ENCODE measurements at regions not wholly inside any gene's neighbourhood (a gene's known extent, or its start where the extent isn't known, plus 50 kb on each side); places are given as distances from the start of the nearest gene placed in this dataset.
"Not testable (repeated sequence)": the region's sequence is repeated elsewhere in the genome, so short reads cannot be mapped to it uniquely, and the experiment has no call there.

DNA sequence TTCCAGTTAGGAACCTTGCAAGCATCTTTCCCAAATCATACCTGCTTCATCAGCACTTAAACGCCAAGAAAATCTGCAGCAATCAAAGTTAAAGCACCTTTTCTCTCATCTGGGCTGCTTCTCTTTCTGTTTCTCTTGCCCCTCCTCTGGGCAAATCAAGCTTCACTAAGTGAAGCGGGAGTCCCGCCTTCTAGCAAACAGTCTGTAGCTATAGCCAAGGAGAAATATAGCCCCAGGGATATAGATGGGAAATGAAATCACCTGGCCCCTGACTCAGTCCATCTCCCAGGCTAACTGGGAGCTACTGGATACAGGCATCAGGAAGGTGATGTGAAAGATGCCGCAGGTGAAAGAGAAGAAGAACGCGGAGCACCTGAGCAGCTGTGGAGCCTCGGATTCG lies 481.9 kb downstream of the C6orf118 start:
- no peak for DNase-seq (ENCODE audit: low read depth in 3 of 3)

DNA sequence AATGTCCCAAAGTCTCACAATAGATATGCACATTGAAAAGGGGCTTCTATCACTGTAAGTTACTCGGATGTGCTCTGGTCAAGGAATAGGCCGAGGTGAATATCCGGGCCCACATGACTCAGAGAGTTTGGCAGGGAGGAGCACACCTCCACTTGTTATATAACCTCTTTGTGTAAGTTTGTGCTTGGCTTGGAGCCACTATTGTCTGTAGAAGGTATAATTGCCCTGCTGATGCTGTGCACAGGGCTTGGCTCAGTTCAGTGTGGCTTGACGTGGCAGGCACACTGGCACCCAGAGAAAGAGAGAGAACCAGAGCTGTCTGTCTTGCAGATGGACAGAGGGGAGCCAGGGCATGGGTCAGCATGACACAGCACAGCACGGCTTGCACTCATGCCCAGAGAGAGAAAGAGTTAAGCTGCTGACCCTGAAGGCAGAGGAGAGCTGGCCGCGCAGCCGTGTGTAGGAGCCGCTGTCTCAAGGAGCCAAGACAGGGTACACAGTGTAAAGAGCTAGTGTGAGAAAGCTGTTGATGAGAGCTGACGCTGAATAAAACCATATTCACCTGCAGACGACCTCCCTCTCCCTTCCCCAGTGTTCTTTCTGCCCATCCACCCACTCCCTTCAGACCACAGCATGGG lies 482.5 kb downstream of the C6orf118 start:
- no peak for DNase-seq (ENCODE audit: low read depth in 3 of 3)

DNA sequence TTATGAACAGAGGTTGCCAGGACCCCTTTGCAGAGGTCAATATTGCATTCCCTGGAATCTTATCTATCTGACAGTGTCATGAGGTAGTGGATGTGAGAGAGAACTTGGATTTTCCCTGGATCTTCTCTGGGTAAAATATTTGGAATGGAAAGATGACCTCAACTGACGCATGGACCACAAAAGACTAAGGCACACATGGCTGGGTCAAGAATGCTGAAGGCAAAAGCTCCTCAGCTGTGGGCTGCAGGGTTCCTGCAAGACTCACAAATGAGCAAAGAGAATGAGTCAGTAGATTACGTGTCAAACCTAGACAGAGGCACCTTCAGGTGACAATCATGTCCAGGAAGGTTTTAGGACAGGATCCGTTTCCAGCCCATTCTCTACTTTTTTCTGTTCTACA lies 484.0 kb downstream of the C6orf118 start:
- DNase-seq (ENCODE audit: low read depth in 3 of 3): no peak

- DNase-seq (ENCODE audit: low read depth in 3 of 3): no peak
These were observed 491.7 kb downstream of the C6orf118 start for GRCh38 chr6:164817662-164818061.

DNA sequence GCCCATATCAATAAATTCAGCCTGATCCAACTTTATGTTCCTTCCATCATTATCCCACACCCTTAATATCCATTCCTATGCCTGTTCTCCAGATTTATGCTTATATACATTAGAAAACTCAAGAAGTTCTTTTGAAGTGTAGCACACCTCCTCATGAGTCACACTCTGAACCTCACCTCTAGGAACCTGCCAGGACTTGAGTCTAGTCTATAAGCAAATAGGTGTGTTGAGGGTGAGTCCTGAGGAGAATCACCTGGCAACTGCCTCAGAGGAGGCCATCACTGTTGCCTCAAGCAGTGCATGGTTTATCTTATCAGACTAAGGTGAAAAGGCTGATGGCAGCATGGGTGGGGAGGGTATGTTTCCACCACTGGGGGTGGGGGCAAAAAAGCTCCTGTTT lies 496.7 kb downstream of the C6orf118 start:
- DNase-seq (ENCODE audit: low read depth in 3 of 3): no peak

DNA sequence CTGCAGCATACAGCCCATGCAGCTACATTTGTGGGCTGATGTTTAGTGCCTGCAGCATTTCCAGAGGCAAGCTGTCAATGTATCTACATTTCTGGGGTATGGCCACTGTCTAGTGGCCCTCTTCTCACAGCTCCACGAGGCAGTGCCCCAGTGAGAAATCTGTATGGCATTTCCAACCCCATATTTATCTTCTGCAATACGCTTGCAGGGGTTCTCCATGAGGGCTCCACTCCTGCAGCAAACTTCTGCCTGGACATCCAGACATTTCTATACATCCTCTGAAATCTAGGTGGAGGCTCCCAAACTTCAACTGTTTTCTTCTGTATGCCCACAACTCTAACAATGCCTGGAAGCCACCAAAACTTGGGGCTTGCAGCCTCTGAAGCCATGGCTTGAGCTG lies 502.3 kb downstream of the C6orf118 start:
- no peak for DNase-seq (ENCODE audit: low read depth in 3 of 3)

DNA sequence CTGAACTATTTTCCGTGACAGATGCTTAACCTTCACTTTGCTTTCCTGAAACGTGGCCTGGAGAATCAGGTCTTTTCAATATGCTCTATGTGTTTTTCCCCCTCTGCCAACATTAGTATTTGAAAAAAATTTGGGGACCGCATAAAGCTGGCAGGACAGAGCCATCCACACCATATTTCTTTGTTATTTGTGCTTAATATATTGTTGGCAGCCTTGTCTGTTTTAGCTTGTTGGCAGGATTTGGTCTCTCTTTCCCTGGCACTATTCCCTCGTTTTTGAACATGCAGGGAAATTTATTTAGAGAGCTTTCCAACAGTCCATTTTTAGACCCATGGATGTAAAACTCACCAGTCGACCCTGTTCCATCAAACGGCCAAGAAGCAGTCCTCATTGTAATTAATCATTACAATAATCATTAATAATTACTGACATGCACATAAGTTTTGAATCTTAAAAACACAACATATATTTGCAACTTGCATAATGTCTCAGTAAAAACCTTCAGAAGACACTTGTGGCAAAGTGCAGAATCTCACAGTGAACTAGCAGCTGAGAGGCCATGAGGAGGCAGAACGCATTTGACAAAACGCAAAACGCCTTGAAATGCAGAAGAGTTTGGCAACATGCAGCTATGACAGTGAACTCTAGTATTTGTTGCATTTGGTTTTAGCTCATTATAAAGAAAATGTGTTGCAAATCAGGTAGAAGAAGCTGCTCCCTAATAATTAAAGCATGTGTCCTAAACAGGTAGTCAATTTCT lies 514.2 kb downstream of the C6orf118 start:
- DNase-seq (ENCODE audit: low read depth in 3 of 3): no peak

GRCh38 chr6:164792666-164793065 lies 516.7 kb downstream of the C6orf118 start:
- no peak for DNase-seq (ENCODE audit: low read depth in 3 of 3)

- DNase-seq (ENCODE audit: low read depth in 3 of 3): no peak
These were observed 517.9 kb downstream of the C6orf118 start for GRCh38 chr6:164791498-164791897.

GRCh38 chr6:164763788-164764187 lies 545.6 kb downstream of the C6orf118 start:
- no peak for DNase-seq (ENCODE audit: low read depth in 3 of 3)

- no peak for DNase-seq (ENCODE audit: low read depth in 3 of 3)
These were observed 552.0 kb downstream of the C6orf118 start for GRCh38 chr6:164757451-164757850.

DNA sequence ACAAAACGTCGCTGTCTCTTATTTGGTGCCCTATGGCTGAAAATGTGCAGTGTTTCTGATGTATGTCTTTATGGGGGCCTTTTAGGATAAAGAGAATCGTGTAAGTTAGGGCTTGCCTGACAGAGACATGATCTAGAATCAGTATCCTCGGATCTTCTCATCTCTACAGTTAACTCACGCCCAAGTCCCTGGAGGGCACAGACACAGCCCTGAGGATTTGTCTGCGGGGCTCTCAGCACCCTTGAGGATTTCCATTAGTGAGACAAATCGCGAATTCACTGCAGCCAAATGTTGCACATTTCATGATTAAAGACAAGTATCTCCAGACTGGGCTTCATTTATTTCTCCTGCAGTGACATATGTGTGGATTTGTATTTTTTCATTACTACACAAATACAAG lies 552.7 kb downstream of the C6orf118 start:
- no peak for DNase-seq (ENCODE audit: low read depth in 3 of 3)

- no peak for DNase-seq (ENCODE audit: low read depth in 3 of 3)
These were observed 553.3 kb downstream of the C6orf118 start for GRCh38 chr6:164756142-164756541.

DNA sequence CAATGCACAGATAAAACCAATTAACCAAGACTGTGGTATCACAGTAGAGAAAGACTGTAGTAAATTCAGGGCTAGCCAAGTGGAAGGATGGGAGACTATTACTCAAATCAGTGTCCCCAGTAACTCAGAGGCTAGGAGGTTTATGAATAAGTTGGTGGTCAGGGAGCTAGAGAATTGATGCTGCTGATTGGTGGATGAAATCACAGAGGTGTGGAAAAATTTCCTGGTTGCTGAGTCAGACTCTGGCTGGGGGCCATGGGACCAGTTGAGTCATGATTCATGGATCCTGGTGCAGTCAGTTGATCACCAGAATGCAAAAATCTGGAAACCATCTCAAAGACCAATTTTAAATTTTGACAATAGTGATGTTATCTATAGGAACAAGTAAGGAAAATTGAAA lies 555.9 kb downstream of the C6orf118 start:
- no peak for DNase-seq (ENCODE audit: low read depth in 3 of 3)

DNA sequence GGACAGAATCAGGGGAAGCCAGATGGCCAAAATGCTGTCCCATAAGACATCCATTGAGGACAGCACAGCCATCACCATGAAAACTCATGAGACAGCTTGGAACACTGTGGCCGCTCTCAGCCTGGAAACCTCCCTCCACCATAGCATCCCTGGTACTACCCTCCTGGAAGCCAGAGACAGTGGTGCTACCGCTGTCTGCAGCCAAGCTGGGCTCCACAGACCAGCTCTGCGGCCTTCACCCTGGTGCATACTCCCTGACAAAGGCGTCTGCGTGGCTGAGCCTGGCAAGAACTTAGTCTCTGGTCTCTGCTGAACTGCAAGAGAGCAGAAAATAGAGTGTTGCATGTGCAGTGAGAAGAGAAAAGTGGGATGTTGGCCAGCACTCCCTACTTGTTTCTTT lies 558.0 kb downstream of the C6orf118 start:
- no peak for DNase-seq (ENCODE audit: low read depth in 3 of 3)

- DNase-seq (ENCODE audit: low read depth in 3 of 3): no peak
These were observed 559.3 kb downstream of the C6orf118 start for GRCh38 chr6:164750128-164750527.

DNA sequence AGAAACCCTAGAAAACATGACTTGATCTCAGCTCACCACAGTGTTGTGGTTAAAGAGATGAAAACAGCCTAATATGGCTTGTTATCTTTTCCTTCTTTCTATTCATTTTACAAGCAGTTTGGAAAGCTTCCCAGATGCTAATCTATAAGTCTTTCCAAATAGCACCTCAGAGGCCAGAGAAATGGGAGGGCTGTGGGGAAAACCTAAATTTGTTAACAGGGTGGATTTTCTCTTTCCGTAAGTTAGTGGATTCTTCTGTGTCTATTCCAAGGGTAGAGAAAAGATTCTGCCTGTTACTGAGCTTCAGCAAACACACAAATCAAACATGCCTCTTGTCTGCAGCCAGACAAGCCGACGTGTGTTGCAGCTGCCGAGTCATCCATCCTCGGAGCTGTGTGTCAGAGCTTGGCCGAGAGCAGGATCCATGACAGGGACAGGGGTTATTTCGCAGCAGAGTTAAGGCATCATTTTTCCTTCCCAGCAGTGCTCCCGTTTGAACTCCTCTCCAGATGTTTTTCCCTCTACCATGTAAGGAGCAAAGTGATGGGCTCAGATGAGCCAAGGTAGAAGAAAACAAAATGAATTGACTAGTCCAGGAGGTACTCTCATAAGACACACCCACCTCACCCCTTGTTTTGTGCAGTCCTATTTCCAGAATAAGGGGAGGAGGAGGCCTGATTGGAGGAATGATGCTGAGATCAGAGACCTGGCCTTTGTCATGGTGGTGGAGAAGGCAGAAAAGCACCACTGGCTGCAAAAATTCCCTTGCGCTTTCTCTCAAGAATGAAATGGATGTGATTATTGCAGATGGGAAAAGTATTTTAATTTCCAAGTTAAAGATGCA lies 560.0 kb downstream of the C6orf118 start:
- DNase-seq (ENCODE audit: low read depth in 3 of 3): no peak

DNA sequence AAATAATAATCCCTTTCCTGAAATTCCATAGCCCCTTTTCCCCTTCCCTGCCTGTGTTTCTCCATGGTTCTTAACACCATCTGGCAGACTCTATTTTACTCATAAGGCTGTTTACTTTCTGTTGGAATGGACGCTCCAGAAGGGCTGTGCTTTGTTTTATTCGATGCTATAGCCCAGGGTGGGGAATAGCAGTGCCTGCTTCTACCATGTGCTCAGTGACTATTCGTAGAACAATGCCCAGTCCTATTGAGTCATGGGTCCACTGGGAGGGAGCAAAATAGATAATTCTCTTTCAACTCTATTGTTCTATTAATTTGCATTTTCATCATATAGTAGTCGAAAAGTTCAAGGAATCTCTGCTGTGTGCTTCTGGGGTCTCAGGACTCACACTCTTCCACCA lies 565.1 kb downstream of the C6orf118 start:
- DNase-seq (ENCODE audit: low read depth in 3 of 3): no peak

- DNase-seq (ENCODE audit: low read depth in 3 of 3): no peak
These were observed 567.4 kb downstream of the C6orf118 start for GRCh38 chr6:164741938-164742451.

DNA sequence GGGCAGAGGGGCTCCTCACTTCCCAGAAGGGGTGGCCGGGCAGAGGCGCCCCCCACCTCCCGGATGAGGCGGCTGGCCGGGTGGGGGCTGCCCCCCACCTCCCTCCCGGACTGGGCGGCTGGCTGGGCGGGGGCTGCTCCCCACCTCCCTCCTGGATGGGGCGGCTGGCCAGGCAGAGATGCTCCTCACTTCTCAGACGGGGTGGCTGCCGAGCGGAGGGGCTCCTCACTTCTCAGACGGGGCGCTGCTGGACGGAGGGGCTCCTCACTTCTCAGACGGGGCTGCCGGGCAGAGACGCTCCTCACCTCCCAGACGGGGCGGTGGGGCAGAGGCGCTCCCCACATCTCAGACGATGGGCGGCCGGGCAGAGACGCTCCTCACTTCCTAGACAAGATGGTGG lies 573.3 kb downstream of the C6orf118 start:
- not testable (repeated sequence) for DNase-seq (ENCODE audit: low read depth in 3 of 3)

- no peak for DNase-seq (ENCODE audit: low read depth in 3 of 3)
These were observed 577.9 kb downstream of the C6orf118 start for GRCh38 chr6:164731539-164731938.

- no peak for DNase-seq (ENCODE audit: low read depth in 3 of 3)
These were observed 587.9 kb downstream of the C6orf118 start for GRCh38 chr6:164721460-164721859.

Data from stimulated activated CD4-positive, alpha-beta T cell treated with anti-CD3 and anti-CD28 coated beads, TNF-alpha, amount 100 ng/mL, for 24 hours (primary cell).